GM19238 (cell line): ENCODE measurements at regions not wholly inside any gene's neighbourhood (a gene's known extent, or its start where the extent isn't known, plus 50 kb on each side); places are given as distances from the start of the nearest gene placed in this dataset.

ENCODE experiments used
- DNase-seq: peaks from one replicate; pipeline ENCODE4 v3.0.0; 2011; ENCODE audit warnings: low spot score; ENCODE audit not compliant: insufficient read length

GRCh38 chr7:13829914-13830900 lies 159.3 kb downstream of the ETV1 start:
- no peak for DNase-seq

- no peak for DNase-seq
Observed at GRCh38 chr7:13832346-13832745, 157.1 kb downstream of the ETV1 start.

GRCh38 chr7:13834328-13834761 lies 155.1 kb downstream of the ETV1 start:
- DNase-seq = no peak

- no peak for DNase-seq
Observed at GRCh38 chr7:13835442-13835841, 154.0 kb downstream of the ETV1 start.

- no peak for DNase-seq
Observed at GRCh38 chr7:13839063-13839462, 150.4 kb downstream of the ETV1 start.
